ENCODE measurements at regions not wholly inside any gene's neighbourhood (a gene's known extent, or its start where the extent isn't known, plus 50 kb on each side); places are given as distances from the start of the nearest gene placed in this dataset.

GRCh38 chr11:45431046-45432018 lies 145.2 kb upstream of the SYT13 start:
- Mint-ChIP-seq H3K27ac (no peak overlapping the region), H3K9me3 (no peaks in the 10 kb centered on the region), H3K4me1 (no peaks in the 10 kb centered on the region), H3K4me3 (no peak overlapping the region), H3K36me3 (no peaks in the 10 kb centered on the region)
- DNase-seq (ENCODE audit: low spot score in 2 of 2) (no peak), ATAC-seq (no peak)

DNA sequence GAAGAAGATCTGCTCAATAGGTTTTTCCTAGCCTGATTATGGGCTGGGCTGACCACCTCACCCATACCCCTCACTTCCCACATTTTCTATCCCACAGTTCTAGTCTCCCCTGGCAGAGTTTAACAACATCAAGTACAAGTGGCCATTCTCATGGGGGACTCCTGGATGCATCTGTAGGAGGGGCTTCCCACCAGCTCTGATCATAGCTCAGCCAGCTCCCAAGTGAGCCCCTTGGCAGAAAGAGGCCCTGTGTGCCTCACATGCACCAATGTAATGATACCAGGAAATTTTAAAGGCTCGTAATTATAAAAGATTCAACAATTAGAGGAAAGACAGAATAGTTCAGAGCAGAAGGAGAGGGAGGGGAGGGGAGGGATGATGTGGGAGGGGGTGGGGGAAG lies 144.2 kb upstream of the SYT13 start:
- ATAC-seq (no peak), DNase-seq (ENCODE audit: low spot score in 2 of 2) (no peak)
- Mint-ChIP-seq H3K27ac (no peak overlapping the region), H3K4me3 (no peak overlapping the region), H3K9me3 (no peaks in the 10 kb centered on the region), H3K36me3 (no peaks in the 10 kb centered on the region), H3K4me1 (no peaks in the 10 kb centered on the region)

GRCh38 chr11:45429719-45430118 lies 143.6 kb upstream of the SYT13 start:
- no peak overlapping the region for H3K27ac Mint-ChIP-seq
- H3K4me3 Mint-ChIP-seq: no peak overlapping the region
- H3K4me1 Mint-ChIP-seq: no peaks in the 10 kb centered on the region
- DNase-seq (ENCODE audit: low spot score in 2 of 2): no peak
- ATAC-seq: no peak
- no peaks in the 10 kb centered on the region for H3K36me3 Mint-ChIP-seq
- H3K9me3 Mint-ChIP-seq: no peaks in the 10 kb centered on the region

- Mint-ChIP-seq H3K9me3 (no peaks in the 10 kb centered on the region), H3K4me3 (no peak overlapping the region)
Observed at GRCh38 chr11:45428541-45429230, 142.5 kb upstream of the SYT13 start.

DNA sequence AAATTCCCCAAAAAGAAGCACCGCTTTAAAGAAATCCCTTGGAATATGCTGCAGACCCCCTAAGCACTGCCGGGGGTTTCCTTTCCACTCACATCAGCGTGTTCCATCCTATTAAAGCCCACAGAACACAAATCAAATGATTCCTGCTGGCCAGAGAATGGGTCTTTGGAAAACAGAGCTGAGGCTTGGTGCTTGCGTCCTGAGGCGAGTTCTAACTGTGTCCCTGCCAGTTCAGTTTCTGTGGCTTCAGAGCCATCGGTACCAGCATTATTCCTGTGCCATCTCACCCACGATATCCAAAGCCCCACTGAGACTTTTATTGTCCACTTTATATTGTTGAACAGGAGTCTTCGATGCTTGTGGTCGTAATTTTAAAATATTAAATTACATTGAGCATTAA lies 142.0 kb upstream of the SYT13 start:
- no peaks in the 10 kb centered on the region for H3K36me3 Mint-ChIP-seq
- no peaks in the 10 kb centered on the region for H3K4me1 Mint-ChIP-seq
- H3K27ac Mint-ChIP-seq: no peak overlapping the region
- no peak overlapping the region for H3K4me3 Mint-ChIP-seq
- DNase-seq (ENCODE audit: low spot score in 2 of 2): no peak
- H3K9me3 Mint-ChIP-seq: no peaks in the 10 kb centered on the region
- no peak for ATAC-seq

More at GRCh38 chr11:45428541-45429230, 142.5 kb upstream of the SYT13 start:
- Mint-ChIP-seq H3K27ac (no peak overlapping the region), H3K4me1 (no peaks in the 10 kb centered on the region), H3K36me3 (no peaks in the 10 kb centered on the region)
- no peak for DNase-seq (ENCODE audit: low spot score in 2 of 2)
- no peak for ATAC-seq

- ATAC-seq (no peak), DNase-seq (ENCODE audit: low spot score in 2 of 2) (no peak)
- H3K27ac Mint-ChIP-seq: no peak overlapping the region
- no peaks in the 10 kb centered on the region for H3K9me3 Mint-ChIP-seq
- H3K4me1 Mint-ChIP-seq: no peaks in the 10 kb centered on the region
- H3K36me3 Mint-ChIP-seq: no peaks in the 10 kb centered on the region
- no peak overlapping the region for H3K4me3 Mint-ChIP-seq
Observed at GRCh38 chr11:45424411-45425180, 138.5 kb upstream of the SYT13 start.

- Mint-ChIP-seq H3K36me3 (no peaks in the 10 kb centered on the region), H3K4me1 (no peaks in the 10 kb centered on the region), H3K9me3 (no peaks in the 10 kb centered on the region), H3K4me3 (no peak overlapping the region), H3K27ac (no peak overlapping the region)
- ATAC-seq: no peak
- DNase-seq (ENCODE audit: low spot score in 2 of 2): no peak
Observed at GRCh38 chr11:45423475-45424120, 137.5 kb upstream of the SYT13 start.

DNA sequence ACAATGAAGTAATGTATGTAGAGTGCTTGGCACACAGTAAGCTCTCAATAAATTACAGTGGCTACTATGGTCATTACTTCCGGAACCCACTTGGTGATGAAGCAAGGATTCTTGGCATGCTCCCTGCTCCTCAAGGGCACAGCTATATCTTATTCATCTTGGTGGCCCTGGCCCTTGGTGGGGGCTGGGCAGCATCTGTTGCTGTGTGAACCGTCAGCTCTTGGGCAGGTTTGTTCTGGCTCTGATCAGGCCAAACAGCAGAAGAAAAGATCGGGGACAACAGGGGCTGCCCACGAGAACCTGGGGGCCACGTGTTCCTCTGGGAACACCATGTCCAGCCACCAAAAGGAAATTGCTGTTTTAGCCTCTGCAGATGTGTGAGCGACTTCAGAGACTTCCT lies 136.9 kb upstream of the SYT13 start:
- H3K36me3 Mint-ChIP-seq: no peaks in the 10 kb centered on the region
- no peak overlapping the region for H3K27ac Mint-ChIP-seq
- H3K9me3 Mint-ChIP-seq: no peaks in the 10 kb centered on the region
- H3K4me1 Mint-ChIP-seq: no peaks in the 10 kb centered on the region
- H3K4me3 Mint-ChIP-seq: no peak overlapping the region
- no peak for ATAC-seq
- DNase-seq (ENCODE audit: low spot score in 2 of 2): no peak

DNA sequence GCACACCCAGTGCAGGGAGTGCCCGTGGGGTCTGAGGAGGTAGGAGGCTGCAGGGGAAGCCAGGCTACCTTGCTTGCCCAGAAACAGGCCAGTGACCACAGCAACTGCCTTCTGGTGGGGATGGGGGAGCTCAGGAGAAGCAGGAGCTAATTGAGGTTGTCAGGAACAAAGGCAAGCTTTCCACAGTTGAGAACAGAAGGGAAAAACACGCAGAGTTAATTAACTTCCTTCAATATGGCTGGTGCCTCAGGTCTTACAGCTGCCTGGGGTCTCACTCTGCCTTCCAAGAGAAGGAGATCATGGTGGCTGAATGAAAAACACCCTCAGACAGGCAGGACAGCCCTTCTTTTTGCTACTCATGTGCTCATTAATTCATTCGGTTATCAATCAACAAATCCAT lies 127.9 kb upstream of the SYT13 start:
- DNase-seq (ENCODE audit: low spot score in 2 of 2): no peak
- H3K27ac Mint-ChIP-seq: no peak overlapping the region
- H3K9me3 Mint-ChIP-seq: no peaks in the 10 kb centered on the region
- no peak for ATAC-seq
- no peaks in the 10 kb centered on the region for H3K36me3 Mint-ChIP-seq
- no peaks in the 10 kb centered on the region for H3K4me1 Mint-ChIP-seq
- no peak overlapping the region for H3K4me3 Mint-ChIP-seq

GRCh38 chr11:45413156-45413858 lies 127.2 kb upstream of the SYT13 start:
- Mint-ChIP-seq H3K4me3 (no peak overlapping the region), H3K9me3 (no peaks in the 10 kb centered on the region), H3K27ac (no peak overlapping the region), H3K36me3 (no peaks in the 10 kb centered on the region), H3K4me1 (no peaks in the 10 kb centered on the region)
- ATAC-seq (no peak), DNase-seq (ENCODE audit: low spot score in 2 of 2) (no peak)

GRCh38 chr11:45412521-45412920 lies 126.4 kb upstream of the SYT13 start:
- Mint-ChIP-seq H3K4me3 (no peak overlapping the region), H3K27ac (no peak overlapping the region), H3K4me1 (no peaks in the 10 kb centered on the region), H3K36me3 (no peaks in the 10 kb centered on the region), H3K9me3 (no peaks in the 10 kb centered on the region)
- DNase-seq (ENCODE audit: low spot score in 2 of 2): no peak
- ATAC-seq: no peak

GRCh38 chr11:45412051-45412471 lies 125.9 kb upstream of the SYT13 start:
- DNase-seq (ENCODE audit: low spot score in 2 of 2) (no peak), ATAC-seq (no peak)
- Mint-ChIP-seq H3K9me3 (no peaks in the 10 kb centered on the region), H3K27ac (no peak overlapping the region), H3K4me1 (no peaks in the 10 kb centered on the region), H3K4me3 (no peak overlapping the region), H3K36me3 (no peaks in the 10 kb centered on the region)

GRCh38 chr11:45411228-45411946 lies 125.2 kb upstream of the SYT13 start:
- H3K36me3 Mint-ChIP-seq: no peaks in the 10 kb centered on the region
- ATAC-seq: peak; percentile 39
- H3K27ac Mint-ChIP-seq: no peak overlapping the region
- H3K4me3 Mint-ChIP-seq: no peak overlapping the region
- H3K4me1 Mint-ChIP-seq: no peaks in the 10 kb centered on the region
- no peaks in the 10 kb centered on the region for H3K9me3 Mint-ChIP-seq
- no peak for DNase-seq (ENCODE audit: low spot score in 2 of 2)

Measured in stimulated activated effector memory CD8-positive, alpha-beta T cell treated with anti-CD3 and anti-CD28 coated beads, Interleukin-12 subunit alpha, Interleukin-12 subunit beta, amount 100 ng/mL, for 72 hours (primary cell).